ENCODE measurements at regions not wholly inside any gene's neighbourhood (a gene's known extent, or its start where the extent isn't known, plus 50 kb on each side); places are given as distances from the start of the nearest gene placed in this dataset.

GRCh38 chr1:192238421-192238820 lies 78.4 kb upstream of the RGS21 start:
- no peak for TF ChIP-seq CTCF (IDR thresholded peaks at IDR 0.05; ENCODE audit: insufficient read depth, low read depth, low read length)
- H3K4me3 ChIP-seq (ENCODE audit: low read depth, low read length) = no peak overlapping the region
- DNase-seq (ENCODE audit: low read depth) = no peak

GRCh38 chr1:192243721-192244120 lies 73.1 kb upstream of the RGS21 start:
- H3K4me3 ChIP-seq (ENCODE audit: low read depth, low read length) = no peak overlapping the region
- no peak for TF ChIP-seq CTCF (IDR thresholded peaks at IDR 0.05; ENCODE audit: insufficient read depth, low read depth, low read length)
- no peak for DNase-seq (ENCODE audit: low read depth)

GRCh38 chr1:192251735-192252134 lies 65.1 kb upstream of the RGS21 start:
- TF ChIP-seq CTCF (IDR thresholded peaks at IDR 0.05; ENCODE audit: insufficient read depth, low read depth, low read length) = no peak
- H3K4me3 ChIP-seq (ENCODE audit: low read depth, low read length) = no peak overlapping the region
- DNase-seq (ENCODE audit: low read depth) = no peak

- no peak for TF ChIP-seq CTCF (IDR thresholded peaks at IDR 0.05; ENCODE audit: insufficient read depth, low read depth, low read length)
- H3K4me3 ChIP-seq (ENCODE audit: low read depth, low read length) = no peak overlapping the region
- no peak for DNase-seq (ENCODE audit: low read depth)
These were observed 64.0 kb upstream of the RGS21 start for GRCh38 chr1:192252776-192253175.

GRCh38 chr1:192256674-192257334 lies 60.0 kb upstream of the RGS21 start:
- no peak for DNase-seq (ENCODE audit: low read depth)
- TF ChIP-seq CTCF (IDR thresholded peaks at IDR 0.05; ENCODE audit: insufficient read depth, low read depth, low read length) = no peak
- H3K4me3 ChIP-seq (ENCODE audit: low read depth, low read length) = no peak overlapping the region

GRCh38 chr1:192260076-192260475 lies 56.7 kb upstream of the RGS21 start:
- H3K4me3 ChIP-seq (ENCODE audit: low read depth, low read length) = no peak overlapping the region
- no peak for DNase-seq (ENCODE audit: low read depth)
- TF ChIP-seq CTCF (IDR thresholded peaks at IDR 0.05; ENCODE audit: insufficient read depth, low read depth, low read length) = no peak

- no peak overlapping the region for H3K4me3 ChIP-seq (ENCODE audit: low read depth, low read length)
- DNase-seq (ENCODE audit: low read depth) = no peak
- no peak for TF ChIP-seq CTCF (IDR thresholded peaks at IDR 0.05; ENCODE audit: insufficient read depth, low read depth, low read length)
These were observed 55.3 kb upstream of the RGS21 start for GRCh38 chr1:192261476-192261875.

Measured in fibroblast of villous mesenchyme (primary cell).